Ectodermal cell (in vitro differentiated cells): ENCODE measurements at regions not wholly inside any gene's neighbourhood (a gene's known extent, or its start where the extent isn't known, plus 50 kb on each side); places are given as distances from the start of the nearest gene placed in this dataset.

ENCODE experiments used
- H3K27ac ChIP-seq: 2 replicates; pipeline ENCODE4 v1.7.0; 2013; ENCODE audit warnings: mild to moderate bottlenecking, low read depth, low read length; ENCODE audit not compliant: insufficient read depth, poor library complexity, severe bottlenecking
- H3K27me3 ChIP-seq: 2 replicates; pipeline ENCODE4 v1.7.0; 2013; ENCODE audit warnings: mild to moderate bottlenecking, low read length; ENCODE audit not compliant: insufficient read depth, control insufficient read depth, poor library complexity, severe bottlenecking
- H3K36me3 ChIP-seq: one replicate; pipeline ENCODE4 v1.7.0; 2013; ENCODE audit warnings: low read length; ENCODE audit not compliant: control insufficient read depth, insufficient read depth
- H3K4me1 ChIP-seq: one replicate; pipeline ENCODE4 v1.7.0; 2013; ENCODE audit warnings: low read length; ENCODE audit not compliant: control insufficient read depth, insufficient read depth
- H3K4me3 ChIP-seq: 2 replicates; pipeline ENCODE4 v1.7.0; 2013; ENCODE audit warnings: low read depth, low read length, control low read depth; ENCODE audit not compliant: insufficient read depth
- H3K9me3 ChIP-seq: 2 replicates; pipeline ENCODE4 v1.7.0; 2013; ENCODE audit warnings: mild to moderate bottlenecking, low read length, moderate library complexity; ENCODE audit not compliant: control insufficient read depth
- WGBS, 2 experiments: methylation state at CpG; one replicate each; pipeline ENCODE4 v1.1.7; 2013; ENCODE audit warnings: missing lambda C conversion rate in 2 of 2; 5-methylcytosine and 5-hydroxymethylcytosine counted together

DNA sequence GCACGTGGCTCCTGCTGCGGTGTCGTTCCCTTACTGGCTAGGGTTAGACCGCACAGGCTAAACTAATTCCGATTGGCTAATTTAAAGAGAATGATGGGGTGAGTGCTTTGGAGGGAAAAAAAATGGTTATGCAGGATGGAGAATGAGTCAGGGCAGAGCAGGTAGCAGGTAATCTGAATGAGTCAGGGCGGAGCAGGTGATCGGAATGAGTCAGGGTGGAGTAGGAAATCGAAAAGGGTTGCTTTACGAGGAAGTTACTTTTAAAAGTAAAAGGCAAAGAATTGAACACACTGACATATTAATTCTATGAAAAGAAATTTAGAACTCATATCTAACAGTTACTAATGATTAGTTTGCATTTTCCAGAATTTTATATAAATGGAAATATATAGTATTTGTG is 335.5 kb downstream of the FOXO1 start:
- 89 to 91% methylated on average over 7 to 9 of the region's 9 CpGs for WGBS, 2 experiments
- Histone ChIP-seq H3K27me3 (no peaks in the 10 kb centered on the region), H3K4me3 (no peak overlapping the region), H3K27ac (no peak overlapping the region), H3K4me1 (no peaks in the 10 kb centered on the region), H3K9me3 (no peaks in the 10 kb centered on the region), H3K36me3 (no peaks in the 10 kb centered on the region)

DNA sequence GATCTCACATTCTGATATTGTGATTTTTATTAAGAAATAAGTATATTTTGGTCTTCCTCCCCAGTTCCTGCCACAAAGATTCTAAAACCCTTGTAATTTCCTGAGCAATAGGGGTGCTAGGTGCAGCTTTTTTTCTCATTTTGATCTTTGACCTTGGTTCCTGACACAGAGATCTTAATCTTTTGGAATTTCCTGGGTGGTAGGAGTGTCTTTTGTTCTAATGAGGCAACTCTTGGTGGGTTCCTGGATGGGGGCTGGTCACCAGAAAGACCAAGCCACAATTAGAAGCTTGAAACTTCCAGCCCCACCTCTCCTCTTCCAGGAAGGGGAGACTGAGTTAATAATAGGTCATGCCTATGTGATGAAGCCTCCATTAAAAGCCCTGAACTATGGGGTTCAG is 334.6 kb downstream of the FOXO1 start:
- H3K9me3 ChIP-seq = no peaks in the 10 kb centered on the region
- H3K36me3 ChIP-seq = no peaks in the 10 kb centered on the region
- H3K4me1 ChIP-seq = no peaks in the 10 kb centered on the region
- H3K27me3 ChIP-seq = no peaks in the 10 kb centered on the region
- H3K4me3 ChIP-seq = no peak overlapping the region
- no peak overlapping the region for H3K27ac ChIP-seq

DNA sequence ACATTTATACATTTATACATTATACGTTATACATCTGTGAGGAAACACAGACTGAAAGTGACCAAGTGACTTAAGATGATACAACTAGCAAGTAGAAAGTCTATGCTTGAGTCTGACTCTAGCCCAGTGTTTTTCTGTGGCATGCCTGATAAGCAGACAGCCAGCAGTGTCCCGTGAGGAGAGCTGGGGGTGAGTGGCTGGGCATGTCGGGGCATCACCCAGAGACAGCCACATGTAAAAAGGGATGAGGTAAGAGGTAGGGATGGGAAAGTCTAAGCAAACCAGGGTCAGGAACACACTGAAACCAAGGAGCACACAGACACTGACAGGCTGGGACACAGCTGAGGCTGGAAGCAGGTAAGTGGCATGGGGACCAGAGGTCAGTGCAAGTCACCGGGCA is 333.2 kb downstream of the FOXO1 start:
- Histone ChIP-seq H3K27ac (no peak overlapping the region), H3K27me3 (no peaks in the 10 kb centered on the region), H3K36me3 (no peaks in the 10 kb centered on the region), H3K4me3 (no peak overlapping the region), H3K4me1 (no peaks in the 10 kb centered on the region), H3K9me3 (no peaks in the 10 kb centered on the region)
- WGBS, 2 experiments = 92 to 94% methylated on average over 4 of the region's 4 CpGs

DNA sequence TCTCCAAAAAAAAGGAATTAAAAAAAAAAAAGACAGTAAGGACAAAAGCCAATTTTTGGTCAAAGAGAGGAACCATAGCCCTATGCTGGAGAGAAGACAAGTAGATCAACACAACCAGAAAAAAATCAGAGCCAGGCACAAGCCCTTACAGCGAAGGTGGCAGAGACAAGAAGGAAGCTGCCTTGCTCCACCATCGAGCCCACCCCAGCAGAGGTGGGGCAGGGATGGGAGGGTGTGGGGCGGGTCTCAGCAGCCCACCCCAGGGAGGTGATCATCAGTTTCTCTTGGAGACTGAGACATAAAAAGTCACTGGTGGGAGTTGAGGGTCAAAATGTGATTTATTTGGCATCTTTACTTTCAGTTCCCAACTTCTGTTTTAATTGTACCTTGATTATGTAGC is 332.4 kb downstream of the FOXO1 start:
- WGBS, 2 experiments = 85 to 93% methylated on average over 3 of the region's 3 CpGs
- Histone ChIP-seq H3K4me1 (no peaks in the 10 kb centered on the region), H3K27ac (no peak overlapping the region)

DNA sequence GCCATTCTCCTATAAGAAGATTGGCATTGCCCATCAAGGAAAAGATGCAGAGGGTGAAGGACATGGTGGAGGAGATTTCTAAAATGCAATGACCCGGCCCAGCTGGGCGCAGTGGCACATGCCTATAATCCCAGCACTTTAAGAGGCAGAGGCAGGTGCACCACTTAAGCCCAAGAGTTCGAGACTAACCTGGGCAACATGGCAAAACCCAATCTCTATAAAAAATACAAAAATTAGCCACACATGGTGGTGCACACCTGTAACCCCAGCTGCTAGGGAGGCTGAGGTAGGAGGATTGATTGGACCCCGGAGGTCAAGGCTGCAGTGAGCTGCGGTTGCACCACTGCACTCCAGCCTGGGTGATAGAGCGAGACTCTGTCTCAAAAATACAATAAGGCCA is 331.8 kb downstream of the FOXO1 start:
- H3K9me3 ChIP-seq = no peaks in the 10 kb centered on the region
- no peak overlapping the region for H3K27ac ChIP-seq
- 84 to 90% methylated on average over 6 of the region's 6 CpGs for WGBS, 2 experiments
- H3K27me3 ChIP-seq = no peaks in the 10 kb centered on the region
- H3K36me3 ChIP-seq = no peaks in the 10 kb centered on the region
- no peak overlapping the region for H3K4me3 ChIP-seq
- H3K4me1 ChIP-seq = no peaks in the 10 kb centered on the region

More for the DNA sequence above, 332.4 kb downstream of the FOXO1 start:
- no peaks in the 10 kb centered on the region for H3K9me3 ChIP-seq
- H3K27me3 ChIP-seq = no peaks in the 10 kb centered on the region
- H3K36me3 ChIP-seq = no peaks in the 10 kb centered on the region
- H3K4me3 ChIP-seq = no peak overlapping the region

DNA sequence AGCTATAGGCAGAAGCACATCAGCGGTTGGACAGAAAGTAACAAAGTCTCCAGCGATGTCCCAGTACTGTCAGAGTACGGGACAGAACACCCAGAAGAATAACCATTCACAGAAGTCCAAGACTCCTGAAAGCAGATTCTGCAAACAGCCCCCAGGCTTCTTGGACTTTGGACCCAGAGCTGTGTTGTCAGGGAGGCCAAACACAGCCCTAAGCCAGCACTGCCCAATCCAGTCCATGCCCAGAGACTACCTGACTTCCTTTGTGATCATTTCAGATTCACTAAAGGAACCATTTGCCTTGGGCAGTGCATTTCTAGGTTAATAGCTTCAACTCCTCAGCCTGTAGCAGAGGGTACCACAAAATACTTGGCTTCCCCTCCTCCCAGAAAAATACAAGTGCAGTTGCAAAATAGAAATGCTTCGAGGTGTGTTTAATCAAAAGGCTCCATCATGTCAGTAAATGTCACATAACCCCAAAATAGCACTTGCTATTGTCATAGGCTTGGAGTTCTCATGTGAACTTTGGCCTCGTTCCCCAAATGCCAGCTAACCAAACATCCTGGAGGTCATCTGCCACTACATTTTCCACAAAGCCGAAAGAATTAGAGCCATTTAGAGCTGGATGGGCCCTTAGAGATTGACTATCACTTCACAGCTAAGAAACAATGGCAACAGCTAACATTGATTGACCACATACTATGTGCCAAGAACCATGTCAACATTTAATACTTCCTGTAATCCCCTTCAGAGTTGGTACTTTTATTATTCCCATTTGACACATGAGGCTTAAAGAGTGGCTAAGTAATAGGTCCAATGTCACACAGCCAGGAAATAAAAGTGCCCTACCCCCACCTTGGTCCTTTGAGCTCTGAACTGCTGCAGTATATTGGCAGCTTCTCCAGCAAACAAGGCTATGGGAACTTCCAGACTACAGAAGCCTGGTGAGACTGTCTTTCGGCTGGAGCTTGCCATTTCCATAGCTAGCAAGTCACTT is 329.9 kb downstream of the FOXO1 start:
- no peaks in the 10 kb centered on the region for H3K9me3 ChIP-seq
- H3K27ac ChIP-seq = no peak overlapping the region
- no peaks in the 10 kb centered on the region for H3K36me3 ChIP-seq
- no peak overlapping the region for H3K4me3 ChIP-seq
- no peaks in the 10 kb centered on the region for H3K27me3 ChIP-seq
- 87 to 89% methylated on average over 7 of the region's 7 CpGs for WGBS, 2 experiments
- H3K4me1 ChIP-seq = peaks cover 7% of the 10 kb centered on the region

DNA sequence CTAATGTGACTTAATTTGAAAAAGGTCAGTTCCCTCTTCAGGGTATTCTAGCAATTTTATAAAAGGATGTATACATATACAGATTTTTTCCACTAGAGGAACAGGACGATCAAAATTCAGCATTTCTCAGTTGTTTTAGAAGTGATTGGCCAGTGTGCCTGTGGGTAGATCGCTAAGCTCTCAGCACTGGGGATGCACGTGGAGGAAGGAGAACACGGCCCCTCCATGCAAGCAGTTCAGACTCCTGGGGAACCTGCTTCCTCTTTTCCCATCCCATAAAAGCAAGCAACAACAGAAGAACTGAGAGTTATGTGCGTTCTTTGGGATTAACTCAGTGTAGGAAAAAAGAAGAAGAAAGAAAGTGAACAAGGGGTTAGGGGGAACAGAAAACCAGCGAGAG is 328.8 kb downstream of the FOXO1 start:
- H3K27ac ChIP-seq = no peak overlapping the region
- H3K4me1 ChIP-seq = peaks cover 12% of the 10 kb centered on the region
- H3K9me3 ChIP-seq = no peaks in the 10 kb centered on the region
- H3K4me3 ChIP-seq = no peak overlapping the region
- no peaks in the 10 kb centered on the region for H3K27me3 ChIP-seq
- 92 to 98% methylated on average over 5 to 6 of the region's 6 CpGs for WGBS, 2 experiments
- H3K36me3 ChIP-seq = no peaks in the 10 kb centered on the region

DNA sequence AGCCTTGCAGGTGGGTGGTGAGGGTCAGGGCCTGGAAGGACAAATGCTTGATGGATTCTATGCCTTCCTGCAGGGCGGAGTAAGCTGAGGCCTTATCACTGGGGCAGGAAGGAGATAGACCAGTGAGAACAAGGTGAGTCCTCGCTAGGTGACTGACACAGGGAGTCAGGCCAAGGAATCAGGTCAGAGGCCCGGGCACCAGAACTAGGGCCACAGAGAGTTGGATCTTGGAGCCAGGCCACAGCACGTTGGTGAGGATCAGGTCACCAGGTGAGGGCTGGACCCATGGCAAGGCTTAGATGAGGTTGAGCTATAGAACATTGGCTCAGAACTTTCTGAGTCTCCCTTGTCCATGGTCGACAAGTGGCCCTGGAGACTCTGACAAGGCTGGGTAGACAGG is 328.2 kb downstream of the FOXO1 start:
- 96% methylated on average over 5 of the region's 5 CpGs for WGBS, 2 experiments
- no peaks in the 10 kb centered on the region for H3K27me3 ChIP-seq
- no peaks in the 10 kb centered on the region for H3K9me3 ChIP-seq
- H3K27ac ChIP-seq = no peak overlapping the region
- H3K4me1 ChIP-seq = peaks cover 12% of the 10 kb centered on the region
- no peaks in the 10 kb centered on the region for H3K36me3 ChIP-seq
- no peak overlapping the region for H3K4me3 ChIP-seq

DNA sequence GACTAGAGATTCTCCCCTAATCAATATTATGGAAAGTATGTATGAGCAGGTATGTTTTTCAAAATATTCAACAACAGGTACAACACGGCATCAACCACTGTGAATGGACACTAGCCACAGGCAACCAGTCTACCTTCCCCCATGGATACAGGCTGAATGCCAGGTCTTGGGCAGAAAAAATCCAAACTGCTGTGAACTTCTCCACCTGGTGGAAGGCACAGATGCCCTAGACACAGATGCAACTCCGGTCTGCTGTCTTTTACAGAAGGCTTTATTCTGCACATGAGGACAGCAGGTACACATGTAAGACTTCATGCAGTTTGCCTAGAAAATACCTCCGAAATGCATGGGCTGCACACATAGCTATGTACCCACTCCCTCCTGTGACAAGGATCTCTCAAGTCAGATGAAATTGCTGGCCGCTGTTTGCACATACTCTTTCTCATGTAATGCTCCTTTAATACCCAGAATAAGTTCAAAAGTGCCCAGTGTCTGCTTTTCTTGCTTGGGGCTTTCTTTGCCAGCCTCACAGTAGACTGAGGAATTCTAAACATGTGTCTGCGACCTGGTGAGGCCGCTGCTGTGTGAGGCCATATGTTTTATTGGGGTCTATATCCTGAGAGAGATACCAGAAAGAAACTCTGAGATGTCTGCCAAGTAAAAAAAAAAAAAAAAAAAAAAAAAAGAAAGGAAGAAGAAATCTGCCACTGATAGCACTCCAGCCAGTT is 325.9 kb downstream of the FOXO1 start:
- Histone ChIP-seq H3K36me3 (no peaks in the 10 kb centered on the region), H3K27me3 (no peaks in the 10 kb centered on the region), H3K4me1 (peaks cover 26% of the 10 kb centered on the region), H3K9me3 (no peaks in the 10 kb centered on the region), H3K27ac (peak overlapping the region; percentile 92), H3K4me3 (no peak overlapping the region)
- 73 to 75% methylated on average over 6 of the region's 6 CpGs for WGBS, 2 experiments

DNA sequence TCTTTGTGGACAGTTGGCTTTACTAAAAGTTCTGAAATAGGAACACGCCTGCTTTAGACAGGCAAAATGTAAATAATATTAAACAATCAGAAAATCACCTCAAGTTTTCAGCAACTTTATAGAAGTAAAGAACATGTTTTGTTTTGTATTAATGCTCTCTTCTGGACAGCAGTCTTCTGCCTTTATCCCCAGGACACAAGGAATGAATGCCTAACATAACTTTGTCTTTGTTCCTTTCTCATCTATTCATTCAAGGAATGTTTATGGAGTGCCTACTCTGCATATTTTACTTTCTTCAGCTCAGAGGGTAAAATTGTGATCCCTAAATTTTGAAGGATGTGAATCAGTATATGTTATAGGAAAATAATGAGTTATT is 325.4 kb downstream of the FOXO1 start:
- no peak overlapping the region for H3K4me3 ChIP-seq
- H3K27ac ChIP-seq = peak overlapping the region; percentile 92
- no peaks in the 10 kb centered on the region for H3K36me3 ChIP-seq
- H3K9me3 ChIP-seq = no peaks in the 10 kb centered on the region
- WGBS, 2 experiments = 100% methylated on average over 1 of the region's 1 CpG; no CpG with 5 or more reads in 1 of the 2 experiments
- no peaks in the 10 kb centered on the region for H3K27me3 ChIP-seq
- H3K4me1 ChIP-seq = peaks cover 32% of the 10 kb centered on the region
